H9 (cell line): ENCODE measurements at regions not wholly inside any gene's neighbourhood (a gene's known extent, or its start where the extent isn't known, plus 50 kb on each side); places are given as distances from the start of the nearest gene placed in this dataset.

Experiments
- DNase-seq: peaks from one replicate; pipeline ENCODE4 v3.0.0-alpha.2; 2017
- H2AFZ ChIP-seq: one replicate; pipeline ENCODE4 v1.6.1; 2013; ENCODE audit warnings: mild to moderate bottlenecking, low read length, control low read depth, moderate library complexity
- H2AK5ac ChIP-seq: 2 replicates; pipeline ENCODE4 v1.6.1; 2013; ENCODE audit warnings: low read length, control low read depth, mixed read lengths; ENCODE audit not compliant: insufficient read length
- H2BK120ac ChIP-seq: one replicate; pipeline ENCODE4 v1.6.1; 2013; ENCODE audit warnings: low read depth, mild to moderate bottlenecking, low read length, control low read depth, inconsistent platforms; ENCODE audit not compliant: poor library complexity, severe bottlenecking
- H2BK12ac ChIP-seq: 2 replicates; pipeline ENCODE4 v1.6.1; 2013; ENCODE audit warnings: low read length, control low read depth, mixed read lengths, low read depth; ENCODE audit not compliant: insufficient read length
- H2BK15ac ChIP-seq: 2 replicates; pipeline ENCODE4 v1.6.1; 2013; ENCODE audit warnings: low read depth, low read length, control low read depth
- H2BK20ac ChIP-seq: one replicate; pipeline ENCODE4 v1.6.1; 2013; ENCODE audit warnings: low read depth, mild to moderate bottlenecking, low read length, control low read depth, inconsistent platforms; ENCODE audit not compliant: poor library complexity, severe bottlenecking
- H2BK5ac ChIP-seq: 2 replicates; pipeline ENCODE4 v1.6.1; 2013; ENCODE audit warnings: low read length, control low read depth, mixed read lengths; ENCODE audit not compliant: insufficient read length
- H3K14ac ChIP-seq: 2 replicates; pipeline ENCODE4 v1.6.1; 2013; ENCODE audit warnings: low read length, control low read depth; ENCODE audit not compliant: insufficient read depth
- H3K18ac ChIP-seq: 2 replicates; pipeline ENCODE4 v1.6.1; 2013; ENCODE audit warnings: low read depth, mild to moderate bottlenecking, mixed read lengths, low read length, control low read depth; ENCODE audit not compliant: insufficient read length
- H3K23ac ChIP-seq: 2 replicates; pipeline ENCODE4 v1.6.1; 2013; ENCODE audit warnings: low read length, control low read depth, mixed read lengths, low read depth; ENCODE audit not compliant: insufficient read length
- H3K23me2 ChIP-seq: 2 replicates; pipeline ENCODE4 v1.6.1; 2013; ENCODE audit warnings: low read depth, mild to moderate bottlenecking, mixed read lengths, low read length, control low read depth; ENCODE audit not compliant: insufficient read length, poor library complexity, severe bottlenecking
- H3K27ac ChIP-seq: 2 replicates; pipeline ENCODE4 v1.5.1; 2013; ENCODE audit warnings: low read length, control low read depth, mixed read lengths, low read depth; ENCODE audit not compliant: insufficient read length
- H3K27me3 ChIP-seq: 2 replicates; pipeline ENCODE4 v1.6.1; 2013; ENCODE audit warnings: low read length, control low read depth, inconsistent platforms; ENCODE audit not compliant: insufficient read depth
- H3K4ac ChIP-seq: 2 replicates; pipeline ENCODE4 v1.6.1; 2013; ENCODE audit warnings: low read depth, mild to moderate bottlenecking, control low read depth, inconsistent platforms, low read length, moderate library complexity
- H3K4me1 ChIP-seq: 2 replicates; pipeline ENCODE4 v1.6.1; 2013; ENCODE audit warnings: low read length, control low read depth, inconsistent platforms; ENCODE audit not compliant: insufficient read depth
- H3K4me2 ChIP-seq: 2 replicates; pipeline ENCODE4 v1.6.1; 2013; ENCODE audit warnings: low read length, control low read depth, mixed read lengths; ENCODE audit not compliant: insufficient read length, insufficient read depth
- H3K56ac ChIP-seq: 2 replicates; pipeline ENCODE4 v1.6.1; 2013; ENCODE audit warnings: low read depth, mild to moderate bottlenecking, mixed read lengths, low read length, control low read depth; ENCODE audit not compliant: insufficient read length
- H3K79me1 ChIP-seq: 2 replicates; pipeline ENCODE4 v1.6.1; 2013; ENCODE audit warnings: low read depth, mild to moderate bottlenecking, moderate library complexity, low read length, control low read depth, inconsistent platforms; ENCODE audit not compliant: insufficient read depth, poor library complexity, severe bottlenecking
- H3K79me2 ChIP-seq: 2 replicates; pipeline ENCODE4 v1.6.1; 2013; ENCODE audit warnings: low read length, control low read depth, inconsistent platforms; ENCODE audit not compliant: insufficient read depth
- H3K9ac ChIP-seq: 2 replicates; pipeline ENCODE4 v1.6.1; 2013; ENCODE audit warnings: low read length, control low read depth, mixed read lengths; ENCODE audit not compliant: insufficient read length; ENCODE audit errors: extremely low read depth
- H3K9me3 ChIP-seq: one replicate; pipeline ENCODE4 v1.6.1; 2013; ENCODE audit warnings: low read depth, low read length, inconsistent platforms; ENCODE audit not compliant: control insufficient read depth
- H3T11ph ChIP-seq: one replicate; pipeline ENCODE4 v1.6.1; 2013; ENCODE audit warnings: mild to moderate bottlenecking, low read length, control low read depth, inconsistent platforms
- H4K20me1 ChIP-seq: one replicate; pipeline ENCODE4 v1.6.1; 2013; ENCODE audit not compliant: control insufficient read depth, insufficient read length, insufficient read depth
- H4K5ac ChIP-seq: 2 replicates; pipeline ENCODE4 v1.6.1; 2013; ENCODE audit warnings: low read depth, mild to moderate bottlenecking, mixed read lengths, low read length, control low read depth; ENCODE audit not compliant: insufficient read length
- H4K8ac ChIP-seq: replicated peaks from 2 replicates; pipeline ENCODE4 v1.6.1; 2013; ENCODE audit warnings: low read length, control low read depth, mixed read lengths, low read depth; ENCODE audit not compliant: insufficient read length
- H4K91ac ChIP-seq: 2 replicates; pipeline ENCODE4 v1.6.1; 2013; ENCODE audit warnings: low read depth, mild to moderate bottlenecking, moderate library complexity, mixed read lengths, low read length, control low read depth; ENCODE audit not compliant: insufficient read length
- H3K27ac Mint-ChIP-seq, 3 experiments: 2 replicates in 2 of 3; 3 replicates in 1 of 3; pipeline ENCODE4 v1.8.0; 2020 to 2021; ENCODE audit warnings: mixed read lengths in 3 of 3, mild to moderate bottlenecking in 1 of 3, moderate library complexity in 1 of 3
- H3K27me3 Mint-ChIP-seq: 2 replicates; pipeline ENCODE4 v1.8.0; 2021; ENCODE audit warnings: low read depth, mild to moderate bottlenecking, moderate library complexity, mixed read lengths
- H3K36me3 Mint-ChIP-seq, 3 experiments: 2 replicates in 2 of 3; 3 replicates in 1 of 3; pipeline ENCODE4 v1.8.0; 2020 to 2021; ENCODE audit warnings: low read depth in 3 of 3, mixed read lengths in 3 of 3; ENCODE audit not compliant: insufficient read depth in 1 of 3
- H3K4me1 Mint-ChIP-seq, 2 experiments: 2 replicates each; pipeline ENCODE4 v1.8.0; 2020; ENCODE audit warnings: mixed read lengths in 2 of 2
- H3K4me3 Mint-ChIP-seq, 2 experiments: 2 replicates in 1 of 2; 3 replicates in 1 of 2; pipeline ENCODE4 v1.8.0; 2020 to 2021; ENCODE audit warnings: mild to moderate bottlenecking in 2 of 2, mixed read lengths in 2 of 2, moderate library complexity in 1 of 2
- H3K9me3 Mint-ChIP-seq, 2 experiments: 2 replicates in 1 of 2; 3 replicates in 1 of 2; pipeline ENCODE4 v1.8.0; 2020; ENCODE audit warnings: mild to moderate bottlenecking in 2 of 2, mixed read lengths in 2 of 2, moderate library complexity in 1 of 2
- WGBS: extraction: QIAGEN DNeasy Blood & Tissue Kit; methylation state at CpG from one replicate; pipeline ENCODE4 v1.1.7; 2013; ENCODE audit warnings: missing lambda C conversion rate, low lambda C conversion rate, mixed read lengths; ENCODE audit not compliant: insufficient read length; ENCODE audit errors: extremely low coverage; 5-methylcytosine and 5-hydroxymethylcytosine counted together
- TF ChIP-seq, protein P1 (sequence below): fragments of 200-600 bp; sonication (generic); conservative IDR thresholded peaks from 3 replicates; pipeline ENCODE4 v1.8.0; 2021; ENCODE audit warnings: antibody characterized with exemption, mild to moderate bottlenecking

DNA sequence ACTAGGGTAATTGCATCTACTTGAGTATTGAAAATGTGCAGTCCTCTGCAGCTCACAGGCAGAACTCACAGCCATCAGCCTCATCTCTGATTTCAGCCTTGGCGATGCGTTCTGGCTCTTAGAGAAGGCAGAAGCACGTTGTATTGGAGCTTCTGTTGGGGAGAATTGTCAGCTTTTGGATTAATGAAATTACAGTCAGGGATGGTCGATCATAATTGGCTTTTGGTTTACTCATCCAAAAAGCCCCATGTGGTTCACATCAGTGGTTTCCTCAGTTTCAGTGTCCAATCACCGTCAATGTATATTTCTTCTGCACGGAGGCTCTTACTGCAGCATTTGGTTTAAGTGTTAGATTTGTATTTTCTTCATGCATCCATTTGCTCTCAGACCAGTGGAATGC is 218.5 kb upstream of the SOX11 start:
- no peak overlapping the region for H4K91ac ChIP-seq
- H4K5ac ChIP-seq = no peak overlapping the region
- H2BK5ac ChIP-seq = no peak overlapping the region
- no peak for DNase-seq
- H3K27me3 ChIP-seq = no peaks in the 10 kb centered on the region
- H3K4me1 ChIP-seq = no peaks in the 10 kb centered on the region
- Mint-ChIP-seq H3K9me3 (no peaks in the 10 kb centered on the region), H3K4me1 (peaks cover 3 to 4% of the 10 kb centered on the region in 2 experiments), H3K27ac (no peak overlapping the region; a peak in 1 of 7 replicates), H3K4me3 (no peak overlapping the region), H3K27me3 (no peaks in the 10 kb centered on the region; the same call in 1 of the 2 replicates), H3K36me3 (no peaks in the 10 kb centered on the region; a peak in 1 of 7 replicates)
- no peak overlapping the region for H3K9ac ChIP-seq
- no peak overlapping the region for H3K23ac ChIP-seq
- H3K79me2 ChIP-seq = no peaks in the 10 kb centered on the region
- H4K20me1 ChIP-seq = no peaks in the 10 kb centered on the region
- H3K56ac ChIP-seq = no peak overlapping the region
- H2AFZ ChIP-seq = no peak overlapping the region
- no peaks in the 10 kb centered on the region for H3K9me3 ChIP-seq
- no peaks in the 10 kb centered on the region for H3K79me1 ChIP-seq
- H3K4me2 ChIP-seq = no peak overlapping the region
- H2BK20ac ChIP-seq = no peak overlapping the region
- no peak overlapping the region for H2AK5ac ChIP-seq
- no peak overlapping the region for H3K4ac ChIP-seq
- no peak overlapping the region for H3K18ac ChIP-seq
- H2BK12ac ChIP-seq = no peak overlapping the region
- no peaks in the 10 kb centered on the region for H3K23me2 ChIP-seq
- no CpG with 5 or more reads among the region's 6 CpGs for WGBS
- no peak overlapping the region for H3T11ph ChIP-seq
- H2BK120ac ChIP-seq = no peak overlapping the region
- no peak overlapping the region for H3K14ac ChIP-seq
- no peak overlapping the region for H3K27ac ChIP-seq
- TF ChIP-seq, protein P1, sequence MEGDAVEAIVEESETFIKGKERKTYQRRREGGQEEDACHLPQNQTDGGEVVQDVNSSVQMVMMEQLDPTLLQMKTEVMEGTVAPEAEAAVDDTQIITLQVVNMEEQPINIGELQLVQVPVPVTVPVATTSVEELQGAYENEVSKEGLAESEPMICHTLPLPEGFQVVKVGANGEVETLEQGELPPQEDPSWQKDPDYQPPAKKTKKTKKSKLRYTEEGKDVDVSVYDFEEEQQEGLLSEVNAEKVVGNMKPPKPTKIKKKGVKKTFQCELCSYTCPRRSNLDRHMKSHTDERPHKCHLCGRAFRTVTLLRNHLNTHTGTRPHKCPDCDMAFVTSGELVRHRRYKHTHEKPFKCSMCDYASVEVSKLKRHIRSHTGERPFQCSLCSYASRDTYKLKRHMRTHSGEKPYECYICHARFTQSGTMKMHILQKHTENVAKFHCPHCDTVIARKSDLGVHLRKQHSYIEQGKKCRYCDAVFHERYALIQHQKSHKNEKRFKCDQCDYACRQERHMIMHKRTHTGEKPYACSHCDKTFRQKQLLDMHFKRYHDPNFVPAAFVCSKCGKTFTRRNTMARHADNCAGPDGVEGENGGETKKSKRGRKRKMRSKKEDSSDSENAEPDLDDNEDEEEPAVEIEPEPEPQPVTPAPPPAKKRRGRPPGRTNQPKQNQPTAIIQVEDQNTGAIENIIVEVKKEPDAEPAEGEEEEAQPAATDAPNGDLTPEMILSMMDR = no peak
- H4K8ac ChIP-seq = no peak overlapping the region
- no peak overlapping the region for H2BK15ac ChIP-seq
